GM12878 (cell line): ENCODE measurements at regions not wholly inside any gene's neighbourhood (a gene's known extent, or its start where the extent isn't known, plus 50 kb on each side); places are given as distances from the start of the nearest gene placed in this dataset.

Experiments used
- ATAC-seq: fragments of 200-7000 bp; cut with Tn5 transposase; 3 replicates; pipeline ENCODE4 v1.9.1; 2020; ENCODE audit warnings: mild to moderate bottlenecking, moderate library complexity
- BruUV-seq: library from RNA; stranded (reverse); fragments of 400-500 nt; replicated peaks from 2 replicates; lab custom pipeline; 2021; lab: Mats Ljungman, UMichigan
- CTCF ChIA-PET: fragments of 300-600 bp; sonication (Branson Sonifier 250); formaldehyde crosslinking; extraction: SDS; loops from one replicate; lab custom pipeline; 2021; ENCODE audit warnings: inconsistent platforms; lab: Yijun Ruan, JAX
- POLR2A ChIA-PET: fragments of 350-600 bp; formaldehyde crosslinking; extraction: SDS; loops from one replicate; lab custom pipeline; 2021; ENCODE audit warnings: inconsistent platforms; lab: Charles Lee
- RAD21 ChIA-PET: fragments of 300-600 bp; sonication (Branson Sonifier 250); formaldehyde crosslinking; loops from one replicate; lab custom pipeline; 2023; ENCODE audit warnings: antibody characterized with exemption; ENCODE audit not compliant: unreplicated experiment; lab: Charles Lee
- SMC1A ChIA-PET: fragments of 300-600 bp; sonication (Branson Sonifier 250); formaldehyde crosslinking; loops from one replicate; lab custom pipeline; 2023; ENCODE audit not compliant: unreplicated experiment, uncharacterized antibody; lab: Charles Lee
- DNase-seq: peaks from one replicate; pipeline ENCODE4 v3.0.0-alpha.2; 2011; ENCODE audit warnings: low read depth, low spot score
- FAIRE-seq: peaks from 3 replicates; lab custom pipeline; 2011; peaks lifted over from hg19 to GRCh38; lab: Jason Lieb, UNC
- H2AFZ ChIP-seq: 2 replicates; pipeline ENCODE4 v1.6.0; 2011; ENCODE audit warnings: low read depth, low read length, control low read depth; ENCODE audit not compliant: control insufficient read depth
- H3K27ac ChIP-seq: 2 replicates; pipeline ENCODE4 v1.5.1; 2011; ENCODE audit warnings: control low read depth; ENCODE audit not compliant: control insufficient read depth, insufficient read depth
- H3K27me3 ChIP-seq, 2 experiments: replicated peaks in 1 of 2; 2 replicates each; pipeline versions ENCODE4 v1.6.0 to v1.6.1; 2011; ENCODE audit warnings: low read length in 1 of 2; ENCODE audit not compliant: control insufficient read depth in 2 of 2, insufficient read depth in 2 of 2
- H3K36me3 ChIP-seq, 2 experiments: 2 replicates each; pipeline ENCODE4 v1.5.1; 2011; ENCODE audit warnings: low read length in 1 of 2; ENCODE audit not compliant: control insufficient read depth in 2 of 2, insufficient read depth in 2 of 2
- H3K4me1 ChIP-seq: 2 replicates; pipeline ENCODE4 v1.6.1; 2011; ENCODE audit warnings: mild to moderate bottlenecking, low read length, moderate library complexity, mixed read lengths; ENCODE audit not compliant: control insufficient read depth, insufficient read depth
- H3K4me2 ChIP-seq: 2 replicates; pipeline ENCODE4 v1.6.0; 2011; ENCODE audit warnings: control low read depth; ENCODE audit not compliant: control insufficient read depth, insufficient read depth
- H3K4me3 ChIP-seq: fragments of 200-600 bp; sonication (generic); 2 replicates; pipeline ENCODE4 v1.5.1; 2016
- H3K79me2 ChIP-seq: 2 replicates; pipeline ENCODE4 v1.6.0; 2011; ENCODE audit warnings: low read length; ENCODE audit not compliant: control insufficient read depth, insufficient read depth
- H3K9ac ChIP-seq: 2 replicates; pipeline ENCODE4 v1.8.0; 2011; ENCODE audit warnings: low read length, control low read depth, mixed read lengths; ENCODE audit not compliant: control insufficient read depth, insufficient read depth
- H3K9me3 ChIP-seq: replicated peaks from 3 replicates; pipeline ENCODE4 v1.5.1; 2011; ENCODE audit warnings: mild to moderate bottlenecking, low read length; ENCODE audit not compliant: control insufficient read depth, insufficient read depth
- H4K20me1 ChIP-seq: 2 replicates; pipeline ENCODE4 v1.6.0; 2011; ENCODE audit not compliant: control insufficient read depth, insufficient read depth
- CBX5 ChIP-seq: sonication (generic); IDR thresholded peaks from 2 replicates; pipeline ENCODE4 v1.6.1; 2016; ENCODE audit warnings: low read depth, moderate library complexity, mild to moderate bottlenecking, inconsistent platforms
- FOS ChIP-seq: IDR thresholded peaks from 3 replicates; pipeline ENCODE4 v1.6.1; 2011; ENCODE audit warnings: borderline replicate concordance; ENCODE audit not compliant: insufficient read length; ENCODE audit errors: extremely low read depth
- MLLT1 ChIP-seq: fragments of 450-650 bp; IDR thresholded peaks from 2 replicates; pipeline ENCODE4 v1.6.1; 2016; ENCODE audit warnings: mild to moderate bottlenecking
- NBN ChIP-seq: fragments of 450-650 bp; IDR thresholded peaks from 2 replicates; pipeline ENCODE4 v1.6.1; 2016
- NFXL1 ChIP-seq: fragments of 450-650 bp; IDR thresholded peaks from 2 replicates; pipeline ENCODE4 v1.6.1; 2017; ENCODE audit warnings: antibody characterized with exemption, mild to moderate bottlenecking, borderline replicate concordance
- POU2F2 ChIP-seq: IDR thresholded peaks from 3 replicates; pipeline ENCODE4 v1.6.1; 2011; ENCODE audit warnings: low read depth, mild to moderate bottlenecking, low read length, borderline replicate concordance
- RAD21 ChIP-seq: IDR thresholded peaks from 2 replicates; pipeline ENCODE4 v1.6.1; 2011; ENCODE audit warnings: mild to moderate bottlenecking, low read depth, low read length, moderate library complexity; ENCODE audit not compliant: insufficient read depth
- TCF12 ChIP-seq: IDR thresholded peaks from 2 replicates; pipeline ENCODE4 v1.6.1; 2011; ENCODE audit warnings: low read depth, mild to moderate bottlenecking, low read length
- WGBS: methylation state at CpG from one replicate; pipeline ENCODE4 v1.1.6; 2016; ENCODE audit warnings: low lambda C conversion rate; ENCODE audit not compliant: insufficient replicate concordance, insufficient coverage; ENCODE audit errors: missing lambda C conversion rate; 5-methylcytosine and 5-hydroxymethylcytosine counted together
- in situ Hi-C: fragments of 300-500 bp; cut with MboI; formaldehyde crosslinking; loops from 9 replicates; pipeline ENCODE4 v1.14.3; 2018; ENCODE audit warnings: mixed read lengths
- intact Hi-C: fragments of 100-400 bp; cut with micrococcal nuclease; formaldehyde crosslinking; loops from one replicate; pipeline ENCODE4 v1.14.2; 2022; ENCODE audit not compliant: unreplicated experiment
- TF ChIP-seq, protein P1 (sequence below): fragments of 150-350 bp; IDR thresholded peaks from 2 replicates; pipeline ENCODE4 v1.6.1; 2016; ENCODE audit warnings: low read depth, low read length
- TF ChIP-seq, protein P2 (sequence below): fragments of 450-650 bp; IDR thresholded peaks from 2 replicates; pipeline ENCODE4 v1.6.1; 2017; ENCODE audit warnings: mild to moderate bottlenecking

- BruUV-seq = no TSS peak
- ATAC-seq = no peak
- POLR2A ChIA-PET = no interaction called here
- no peak for FAIRE-seq
- no peaks in the 10 kb centered on the region for H3K36me3 ChIP-seq
- no peak overlapping the region for H2AFZ ChIP-seq
- in situ Hi-C loops = no loop called here
- no peak for DNase-seq
- intact Hi-C loops = no loop called here
- H3K27ac ChIP-seq = no peak overlapping the region
- H3K79me2 ChIP-seq = no peaks in the 10 kb centered on the region
- TF ChIP-seq RAD21 = no peak
- TF ChIP-seq, all 136 proteins: peak for 0
- H3K4me3 ChIP-seq = no peak overlapping the region
- WGBS = 49% methylated on average over 8 of the region's 8 CpGs
- H3K9me3 ChIP-seq = no peaks in the 10 kb centered on the region
- no peaks in the 10 kb centered on the region for H4K20me1 ChIP-seq
- H3K27me3 ChIP-seq = no peaks in the 10 kb centered on the region; a peak in 1 of 4 replicates
- RAD21 ChIA-PET = no interaction called here
- no peaks in the 10 kb centered on the region for H3K4me1 ChIP-seq
- H3K4me2 ChIP-seq = no peak overlapping the region
- CTCF ChIA-PET = no interaction called here
- SMC1A ChIA-PET = no interaction called here
- H3K9ac ChIP-seq = no peak overlapping the region
Observed at GRCh38 chr9:135388530-135388929, 91.1 kb upstream of the PPP1R26 start.

DNA sequence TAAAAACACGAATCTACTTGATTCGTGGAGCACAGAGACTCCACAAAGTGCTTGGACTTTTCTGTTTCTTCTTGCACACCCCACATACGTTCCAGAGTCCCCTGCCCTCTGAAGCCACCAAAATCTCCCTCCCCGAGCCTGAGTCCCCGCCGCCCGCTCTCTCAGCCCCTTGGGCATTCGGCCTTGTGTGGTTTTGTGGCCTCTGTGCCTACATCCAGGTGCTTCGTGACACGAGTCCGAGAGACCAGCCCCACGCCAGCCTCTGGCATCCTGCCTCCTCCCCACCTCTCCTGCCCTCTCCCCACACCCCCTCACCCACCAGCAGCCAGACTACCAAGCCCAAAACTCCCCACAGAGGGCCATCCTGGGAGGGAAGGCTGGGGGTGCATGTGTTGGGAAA, 87.8 kb upstream of the PPP1R26 start:
- ChIA-PET RAD21 (no interaction called here), CTCF (no interaction called here), SMC1A (no interaction called here), POLR2A (no interaction called here)
- DNase-seq = no peak
- H3K4me2 ChIP-seq = no peak overlapping the region
- H3K27ac ChIP-seq = no peak overlapping the region
- H3K4me3 ChIP-seq = no peak overlapping the region
- no peak overlapping the region for H2AFZ ChIP-seq
- H3K79me2 ChIP-seq = no peaks in the 10 kb centered on the region
- no peaks in the 10 kb centered on the region for H3K27me3 ChIP-seq
- no peaks in the 10 kb centered on the region for H3K36me3 ChIP-seq
- no TSS peak for BruUV-seq
- no peak for FAIRE-seq
- H3K9me3 ChIP-seq = no peaks in the 10 kb centered on the region; the same call in 2 of the 3 replicates
- no peak overlapping the region for H3K9ac ChIP-seq
- H4K20me1 ChIP-seq = no peaks in the 10 kb centered on the region
- in situ Hi-C loops = no loop called here
- intact Hi-C loops = no loop called here
- 20% methylated on average over 12 of the region's 12 CpGs for WGBS
- H3K4me1 ChIP-seq = no peaks in the 10 kb centered on the region
- no peak for ATAC-seq
- TF ChIP-seq TCF12 = no peak
- TF ChIP-seq, protein P1, sequence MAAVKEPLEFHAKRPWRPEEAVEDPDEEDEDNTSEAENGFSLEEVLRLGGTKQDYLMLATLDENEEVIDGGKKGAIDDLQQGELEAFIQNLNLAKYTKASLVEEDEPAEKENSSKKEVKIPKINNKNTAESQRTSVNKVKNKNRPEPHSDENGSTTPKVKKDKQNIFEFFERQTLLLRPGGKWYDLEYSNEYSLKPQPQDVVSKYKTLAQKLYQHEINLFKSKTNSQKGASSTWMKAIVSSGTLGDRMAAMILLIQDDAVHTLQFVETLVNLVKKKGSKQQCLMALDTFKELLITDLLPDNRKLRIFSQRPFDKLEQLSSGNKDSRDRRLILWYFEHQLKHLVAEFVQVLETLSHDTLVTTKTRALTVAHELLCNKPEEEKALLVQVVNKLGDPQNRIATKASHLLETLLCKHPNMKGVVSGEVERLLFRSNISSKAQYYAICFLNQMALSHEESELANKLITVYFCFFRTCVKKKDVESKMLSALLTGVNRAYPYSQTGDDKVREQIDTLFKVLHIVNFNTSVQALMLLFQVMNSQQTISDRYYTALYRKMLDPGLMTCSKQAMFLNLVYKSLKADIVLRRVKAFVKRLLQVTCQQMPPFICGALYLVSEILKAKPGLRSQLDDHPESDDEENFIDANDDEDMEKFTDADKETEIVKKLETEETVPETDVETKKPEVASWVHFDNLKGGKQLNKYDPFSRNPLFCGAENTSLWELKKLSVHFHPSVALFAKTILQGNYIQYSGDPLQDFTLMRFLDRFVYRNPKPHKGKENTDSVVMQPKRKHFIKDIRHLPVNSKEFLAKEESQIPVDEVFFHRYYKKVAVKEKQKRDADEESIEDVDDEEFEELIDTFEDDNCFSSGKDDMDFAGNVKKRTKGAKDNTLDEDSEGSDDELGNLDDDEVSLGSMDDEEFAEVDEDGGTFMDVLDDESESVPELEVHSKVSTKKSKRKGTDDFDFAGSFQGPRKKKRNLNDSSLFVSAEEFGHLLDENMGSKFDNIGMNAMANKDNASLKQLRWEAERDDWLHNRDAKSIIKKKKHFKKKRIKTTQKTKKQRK = no peak
- no peak for TF ChIP-seq CBX5
- TF ChIP-seq, protein P2, sequence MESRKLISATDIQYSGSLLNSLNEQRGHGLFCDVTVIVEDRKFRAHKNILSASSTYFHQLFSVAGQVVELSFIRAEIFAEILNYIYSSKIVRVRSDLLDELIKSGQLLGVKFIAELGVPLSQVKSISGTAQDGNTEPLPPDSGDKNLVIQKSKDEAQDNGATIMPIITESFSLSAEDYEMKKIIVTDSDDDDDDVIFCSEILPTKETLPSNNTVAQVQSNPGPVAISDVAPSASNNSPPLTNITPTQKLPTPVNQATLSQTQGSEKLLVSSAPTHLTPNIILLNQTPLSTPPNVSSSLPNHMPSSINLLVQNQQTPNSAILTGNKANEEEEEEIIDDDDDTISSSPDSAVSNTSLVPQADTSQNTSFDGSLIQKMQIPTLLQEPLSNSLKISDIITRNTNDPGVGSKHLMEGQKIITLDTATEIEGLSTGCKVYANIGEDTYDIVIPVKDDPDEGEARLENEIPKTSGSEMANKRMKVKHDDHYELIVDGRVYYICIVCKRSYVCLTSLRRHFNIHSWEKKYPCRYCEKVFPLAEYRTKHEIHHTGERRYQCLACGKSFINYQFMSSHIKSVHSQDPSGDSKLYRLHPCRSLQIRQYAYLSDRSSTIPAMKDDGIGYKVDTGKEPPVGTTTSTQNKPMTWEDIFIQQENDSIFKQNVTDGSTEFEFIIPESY = no peak
- no peak for TF ChIP-seq POU2F2
- no peak for TF ChIP-seq NBN
- TF ChIP-seq FOS = no peak
- no peak for TF ChIP-seq NFXL1
- TF ChIP-seq MLLT1 = no peak
